ENCODE measurements at regions not wholly inside any gene's neighbourhood (a gene's known extent, or its start where the extent isn't known, plus 50 kb on each side); places are given as distances from the start of the nearest gene placed in this dataset.

DNA sequence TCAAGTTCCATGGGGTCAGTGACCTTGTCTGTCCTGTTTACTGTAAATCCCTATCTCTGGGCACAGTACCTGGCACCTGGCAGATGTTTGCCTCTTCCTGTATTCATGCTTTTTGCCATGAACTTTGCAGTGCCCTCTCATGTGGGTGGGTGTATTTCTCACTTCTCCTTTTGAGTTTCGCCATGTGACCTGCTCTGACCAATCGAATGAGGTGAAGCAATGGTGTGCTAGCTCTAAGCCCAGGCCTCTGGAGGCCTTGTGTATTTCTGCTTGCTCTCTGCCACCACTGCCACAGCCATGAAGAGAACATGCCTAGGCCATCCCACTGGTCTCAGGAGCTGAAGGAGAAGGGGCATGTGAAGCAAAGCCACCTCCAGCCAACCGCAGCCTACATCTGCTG lies 185.5 kb upstream of the ZC3H12A start:
- no peak for TF ChIP-seq CTCF (IDR thresholded peaks at IDR 0.05)
- TF ChIP-seq EZH2 (IDR thresholded peaks at IDR 0.05; ENCODE audit: borderline replicate concordance, insufficient read depth, low read depth, low read length, poor library complexity, severe bottlenecking): no peak
